GM20000 (cell line): ENCODE measurements at regions not wholly inside any gene's neighbourhood (a gene's known extent, or its start where the extent isn't known, plus 50 kb on each side); places are given as distances from the start of the nearest gene placed in this dataset.

Source experiments
- DNase-seq: peaks from one replicate; pipeline ENCODE4 v3.0.0; 2012; ENCODE audit warnings: low spot score
- CTCF ChIP-seq: IDR thresholded peaks from 2 replicates; pipeline ENCODE4 v1.5.1; 2012; ENCODE audit warnings: mild to moderate bottlenecking, control low read depth; ENCODE audit errors: extremely low read depth, missing control alignments

GRCh38 chr3:194245474-194245873 lies 105.7 kb downstream of the CPN2 start:
- TF ChIP-seq CTCF = no peak
- DNase-seq = no peak

- TF ChIP-seq CTCF = no peak
- DNase-seq = no peak
These were observed 105.1 kb downstream of the CPN2 start for GRCh38 chr3:194245975-194246561.

GRCh38 chr3:194246709-194247349 lies 104.3 kb downstream of the CPN2 start:
- DNase-seq = no peak
- no peak for TF ChIP-seq CTCF

- TF ChIP-seq CTCF = no peak
- DNase-seq = no peak
These were observed 103.8 kb downstream of the CPN2 start for GRCh38 chr3:194247350-194247740.

- TF ChIP-seq CTCF = no peak
These were observed 101.6 kb downstream of the CPN2 start for GRCh38 chr3:194249323-194250097.

GRCh38 chr3:194250098-194251002 lies 100.8 kb downstream of the CPN2 start:
- no peak for TF ChIP-seq CTCF
- no peak for DNase-seq

More at GRCh38 chr3:194249323-194250097, 101.6 kb downstream of the CPN2 start:
- no peak for DNase-seq
